Bronchial epithelial cell (primary cell): ENCODE measurements at regions not wholly inside any gene's neighbourhood (a gene's known extent, or its start where the extent isn't known, plus 50 kb on each side); places are given as distances from the start of the nearest gene placed in this dataset.

ENCODE experiments used
- DNase-seq: peaks from one replicate; pipeline ENCODE4 v3.0.0-alpha.2; 2010; ENCODE audit warnings: low read depth
- FAIRE-seq: peaks from 2 replicates; lab custom pipeline; 2011; peaks lifted over from hg19 to GRCh38; lab: Jason Lieb, UNC
- H3K27me3 ChIP-seq: 2 replicates; pipeline ENCODE4 v1.5.1; 2011; ENCODE audit warnings: low read length; ENCODE audit not compliant: control insufficient read depth, insufficient read depth
- H3K36me3 ChIP-seq: 2 replicates; pipeline ENCODE4 v1.5.1; 2011; ENCODE audit warnings: low read length; ENCODE audit not compliant: control insufficient read depth, insufficient read depth
- H3K4me3 ChIP-seq: 2 replicates; pipeline ENCODE4 v1.5.1; 2011; ENCODE audit warnings: mild to moderate bottlenecking, low read depth, low read length, control low read depth
- CTCF ChIP-seq: IDR thresholded peaks from 2 replicates; pipeline ENCODE4 v1.5.1; 2011; ENCODE audit warnings: mild to moderate bottlenecking, moderate library complexity, low read length, control low read depth, inconsistent platforms; ENCODE audit not compliant: insufficient read depth, severe bottlenecking

GRCh38 chr3:18137958-18138357, 287.2 kb downstream of the SATB1 start:
- H3K4me3 ChIP-seq = no peak overlapping the region
- TF ChIP-seq CTCF = no peak
- no peaks in the 10 kb centered on the region for H3K36me3 ChIP-seq
- DNase-seq = no peak
- FAIRE-seq = no peak
- no peaks in the 10 kb centered on the region for H3K27me3 ChIP-seq

- Histone ChIP-seq H3K36me3 (no peaks in the 10 kb centered on the region), H3K4me3 (no peak overlapping the region), H3K27me3 (no peaks in the 10 kb centered on the region)
- TF ChIP-seq CTCF = no peak
- FAIRE-seq = no peak
- DNase-seq = peak; percentile 91
These were observed 289.9 kb downstream of the SATB1 start for GRCh38 chr3:18135060-18135814.

GRCh38 chr3:18134386-18135059, 290.6 kb downstream of the SATB1 start:
- FAIRE-seq (no peak), DNase-seq (peak; percentile 93)
- Histone ChIP-seq H3K27me3 (no peaks in the 10 kb centered on the region), H3K4me3 (no peak overlapping the region), H3K36me3 (no peaks in the 10 kb centered on the region)
- TF ChIP-seq CTCF = no peak

GRCh38 chr3:18132991-18133390, 292.1 kb downstream of the SATB1 start:
- FAIRE-seq = no peak
- DNase-seq = no peak
- H3K27me3 ChIP-seq = no peaks in the 10 kb centered on the region

GRCh38 chr3:18127859-18128681, 297.1 kb downstream of the SATB1 start:
- Histone ChIP-seq H3K4me3 (no peak overlapping the region), H3K27me3 (no peaks in the 10 kb centered on the region), H3K36me3 (no peaks in the 10 kb centered on the region)
- DNase-seq = no peak
- no peak for TF ChIP-seq CTCF
- no peak for FAIRE-seq

More at GRCh38 chr3:18132991-18133390, 292.1 kb downstream of the SATB1 start:
- no peak for TF ChIP-seq CTCF
- no peaks in the 10 kb centered on the region for H3K36me3 ChIP-seq
- no peak overlapping the region for H3K4me3 ChIP-seq
